Fibroblast of lung (primary cell): ENCODE measurements at regions not wholly inside any gene's neighbourhood (a gene's known extent, or its start where the extent isn't known, plus 50 kb on each side); places are given as distances from the start of the nearest gene placed in this dataset.

Source experiments
- DNase-seq, 2 donors: peaks; one replicate each; pipeline versions ENCODE4 v3.0.0 to v3.0.0-alpha.2; 2010; ENCODE audit warnings: low read depth in 2 of 2
- H2AFZ ChIP-seq: 2 replicates; pipeline ENCODE4 v1.5.1; 2012; ENCODE audit warnings: low read length, control low read depth, inconsistent platforms
- H3K27ac ChIP-seq: 2 replicates; pipeline ENCODE4 v1.5.1; 2011; ENCODE audit warnings: low read length, control low read depth; ENCODE audit not compliant: insufficient read depth
- H3K27me3 ChIP-seq: 2 replicates; pipeline ENCODE4 v1.5.1; 2011; ENCODE audit warnings: mild to moderate bottlenecking, low read length; ENCODE audit not compliant: control insufficient read depth, insufficient read depth
- H3K36me3 ChIP-seq: 2 replicates; pipeline ENCODE4 v1.5.1; 2011; ENCODE audit warnings: low read length; ENCODE audit not compliant: control insufficient read depth, insufficient read depth
- H3K4me1 ChIP-seq: 2 replicates; pipeline ENCODE4 v1.5.1; 2011; ENCODE audit warnings: low read length; ENCODE audit not compliant: control insufficient read depth, insufficient read depth; ENCODE audit errors: extremely low read depth
- H3K4me2 ChIP-seq: 2 replicates; pipeline ENCODE4 v1.5.1; 2011; ENCODE audit warnings: low read length, control low read depth; ENCODE audit not compliant: insufficient read depth; ENCODE audit errors: extremely low read depth
- H3K4me3 ChIP-seq, 4 experiments: fragments of 200-600 bp in 1 of 4; sonication (generic) in 1 of 4; replicated peaks in 1 of 4; 2 replicates each; pipeline ENCODE4 v1.5.1; 2011 to 2016; ENCODE audit warnings: low read length in 4 of 4, low read depth in 3 of 4, mild to moderate bottlenecking in 3 of 4, control low read depth in 2 of 4, inconsistent platforms in 1 of 4, mixed read lengths in 1 of 4; ENCODE audit not compliant: insufficient read depth in 1 of 4; ENCODE audit errors: control extremely low read depth in 1 of 4
- H3K79me2 ChIP-seq: 2 replicates; pipeline ENCODE4 v1.5.1; 2012; ENCODE audit warnings: mild to moderate bottlenecking, low read length, inconsistent platforms; ENCODE audit not compliant: control insufficient read depth, insufficient read depth
- H3K9ac ChIP-seq: 2 replicates; pipeline ENCODE4 v1.5.1; 2011; ENCODE audit warnings: mild to moderate bottlenecking, low read length, control low read depth; ENCODE audit not compliant: insufficient read depth
- H3K9me3 ChIP-seq: 2 replicates; pipeline ENCODE4 v1.5.1; 2012; ENCODE audit warnings: low read depth, low read length; ENCODE audit not compliant: control insufficient read depth, insufficient read depth
- H4K20me1 ChIP-seq: 2 replicates; pipeline ENCODE4 v1.5.1; 2011; ENCODE audit warnings: low read length; ENCODE audit not compliant: control insufficient read depth, insufficient read depth; ENCODE audit errors: extremely low read depth
- CTCF ChIP-seq, 2 donors: IDR thresholded peaks in 1 of 2; conservative IDR thresholded peaks in 1 of 2; 1 replicate in 1 of 2; 2 replicates in 1 of 2; pipeline ENCODE4 v1.5.1; 2011 to 2012; ENCODE audit warnings: low read length in 2 of 2, control low read depth in 1 of 2, inconsistent platforms in 1 of 2, low read depth in 1 of 2, mild to moderate bottlenecking in 1 of 2
- EZH2 ChIP-seq: IDR thresholded peaks from 2 replicates; pipeline ENCODE4 v1.5.1; 2012; ENCODE audit warnings: low read length, control low read depth, mild to moderate bottlenecking; ENCODE audit errors: missing control alignments

DNA sequence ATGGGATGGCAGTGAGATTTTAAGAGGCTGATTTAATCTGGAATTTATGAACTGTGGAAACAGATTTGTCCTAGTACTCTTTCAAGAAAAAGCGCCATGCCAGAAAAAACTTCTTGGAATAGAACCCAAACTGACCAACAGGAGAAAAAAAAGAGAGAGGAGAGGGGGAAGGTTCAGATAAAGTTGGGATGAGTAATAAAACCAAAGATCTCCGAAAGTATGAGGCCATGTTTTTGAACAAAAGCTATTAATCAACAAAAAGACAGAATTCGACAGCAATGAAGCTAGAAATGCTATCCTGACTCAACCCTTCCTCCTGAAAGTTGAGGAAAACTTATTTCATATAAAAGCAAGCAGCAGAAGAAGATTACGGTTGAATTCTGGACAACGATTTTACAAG is 135.5 kb downstream of the CEMIP2 start:
- Histone ChIP-seq H3K79me2 (no peaks in the 10 kb centered on the region), H3K4me1 (no peaks in the 10 kb centered on the region), H3K9me3 (no peaks in the 10 kb centered on the region), H3K4me2 (no peak overlapping the region), H3K4me3 (no peak overlapping the region), H3K27me3 (no peaks in the 10 kb centered on the region), H4K20me1 (no peaks in the 10 kb centered on the region), H3K9ac (no peak overlapping the region), H3K36me3 (no peaks in the 10 kb centered on the region), H3K27ac (no peak overlapping the region), H2AFZ (no peak overlapping the region)
- DNase-seq: peak in 1 of 2 donors; percentile 75
- TF ChIP-seq CTCF (conservative IDR thresholded peaks at IDR 0.05 in 1 of 2, IDR thresholded peaks at IDR 0.05 in 1 of 2; ENCODE audit: low read depth in 1 of 2, low read length in 2 of 2): no peak
- no peak for TF ChIP-seq EZH2

- no peak overlapping the region for H3K4me3 ChIP-seq
- no peaks in the 10 kb centered on the region for H3K4me1 ChIP-seq
- H3K9me3 ChIP-seq: no peaks in the 10 kb centered on the region
- no peaks in the 10 kb centered on the region for H3K36me3 ChIP-seq
- DNase-seq: no peak
- no peak overlapping the region for H3K27ac ChIP-seq
- H3K4me2 ChIP-seq: no peak overlapping the region
- no peaks in the 10 kb centered on the region for H3K27me3 ChIP-seq
- no peak overlapping the region for H2AFZ ChIP-seq
- no peak overlapping the region for H3K9ac ChIP-seq
- TF ChIP-seq CTCF (conservative IDR thresholded peaks at IDR 0.05 in 1 of 2, IDR thresholded peaks at IDR 0.05 in 1 of 2; ENCODE audit: low read depth in 1 of 2, low read length in 2 of 2) (no peak), EZH2 (no peak)
- H3K79me2 ChIP-seq: no peaks in the 10 kb centered on the region
- H4K20me1 ChIP-seq: no peaks in the 10 kb centered on the region
These were observed 137.8 kb downstream of the CEMIP2 start for GRCh38 chr9:71630377-71630995.

- H3K27me3 ChIP-seq: no peaks in the 10 kb centered on the region
- H3K9me3 ChIP-seq: no peaks in the 10 kb centered on the region
- H3K9ac ChIP-seq: no peak overlapping the region
- no peak overlapping the region for H3K27ac ChIP-seq
- no peaks in the 10 kb centered on the region for H3K79me2 ChIP-seq
- no peak for DNase-seq
- no peak overlapping the region for H2AFZ ChIP-seq
- TF ChIP-seq EZH2: no peak
- no peak for TF ChIP-seq CTCF (conservative IDR thresholded peaks at IDR 0.05 in 1 of 2, IDR thresholded peaks at IDR 0.05 in 1 of 2; ENCODE audit: low read depth in 1 of 2, low read length in 2 of 2)
- no peak overlapping the region for H3K4me2 ChIP-seq
- H3K36me3 ChIP-seq: no peaks in the 10 kb centered on the region
- no peak overlapping the region for H3K4me3 ChIP-seq
- H3K4me1 ChIP-seq: no peaks in the 10 kb centered on the region
- H4K20me1 ChIP-seq: no peaks in the 10 kb centered on the region
These were observed 138.6 kb downstream of the CEMIP2 start for GRCh38 chr9:71629578-71630215.
